ENCODE measurements at regions not wholly inside any gene's neighbourhood (a gene's known extent, or its start where the extent isn't known, plus 50 kb on each side); places are given as distances from the start of the nearest gene placed in this dataset.
"Not testable (repeated sequence)": the region's sequence is repeated elsewhere in the genome, so short reads cannot be mapped to it uniquely, and the experiment has no call there.

GRCh38 chr18:961644-962355, 57.1 kb downstream of the ADCYAP1 start:
- H3K4me3 ChIP-seq = peak overlapping the region; percentile 63
- DNase-seq (ENCODE audit: low spot score) = no peak
- peak; percentile 95 for TF ChIP-seq CTCF (IDR thresholded peaks at IDR 0.05)
- peak overlapping the region; percentile 32 to 48 for H3K27ac ChIP-seq

GRCh38 chr18:963276-963675, 58.6 kb downstream of the ADCYAP1 start:
- no peak overlapping the region for H3K27ac ChIP-seq
- no peak for DNase-seq (ENCODE audit: low spot score)
- TF ChIP-seq CTCF (IDR thresholded peaks at IDR 0.05) = no peak
- H3K4me3 ChIP-seq = no peak overlapping the region

- TF ChIP-seq CTCF (IDR thresholded peaks at IDR 0.05) = no peak
- Histone ChIP-seq H3K27ac (no peak overlapping the region), H3K4me3 (no peak overlapping the region)
- no peak for DNase-seq (ENCODE audit: low spot score)
Observed at GRCh38 chr18:965921-966758, 61.5 kb downstream of the ADCYAP1 start.

GRCh38 chr18:966759-967576, 62.3 kb downstream of the ADCYAP1 start:
- no peak for DNase-seq (ENCODE audit: low spot score)
- Histone ChIP-seq H3K27ac (no peak overlapping the region), H3K4me3 (no peak overlapping the region)
- no peak for TF ChIP-seq CTCF (IDR thresholded peaks at IDR 0.05)

- not testable (repeated sequence) for H3K27ac ChIP-seq; DNase-seq (ENCODE audit: low spot score); H3K4me3 ChIP-seq
Observed at GRCh38 chr18:968910-969309, 64.2 kb downstream of the ADCYAP1 start.

- not testable (repeated sequence) for H3K27ac ChIP-seq; H3K4me3 ChIP-seq; DNase-seq (ENCODE audit: low spot score)
Observed at GRCh38 chr18:969311-969710, 64.6 kb downstream of the ADCYAP1 start.

- not testable (repeated sequence) for H3K4me3 ChIP-seq; DNase-seq (ENCODE audit: low spot score); H3K27ac ChIP-seq
Observed at GRCh38 chr18:974606-975005, 69.9 kb downstream of the ADCYAP1 start.

- DNase-seq (ENCODE audit: low spot score); H3K4me3 ChIP-seq; H3K27ac ChIP-seq: not testable (repeated sequence)
Observed at GRCh38 chr18:976393-977128, 71.9 kb downstream of the ADCYAP1 start.

GRCh38 chr18:977327-977726, 72.7 kb downstream of the ADCYAP1 start:
- H3K4me3 ChIP-seq; H3K27ac ChIP-seq; DNase-seq (ENCODE audit: low spot score): not testable (repeated sequence)

GRCh38 chr18:977732-978131, 73.1 kb downstream of the ADCYAP1 start:
- DNase-seq (ENCODE audit: low spot score); H3K4me3 ChIP-seq; H3K27ac ChIP-seq: not testable (repeated sequence)
